Gastroesophageal sphincter (tissue), 4 donors: ENCODE measurements at regions not wholly inside any gene's neighbourhood (a gene's known extent, or its start where the extent isn't known, plus 50 kb on each side); places are given as distances from the start of the nearest gene placed in this dataset.
A peak's percentile ranks its signal among the peaks of the same experiment; 100 is the strongest.

Experiments used
- ATAC-seq: fragments of 150-250 bp; one replicate; pipeline ENCODE4 v1.9.1; 2016; ENCODE audit warnings: mild to moderate bottlenecking, moderate library complexity
- H3K27ac ChIP-seq, 4 donors: fragments of 200-600 bp; sonication (generic) in 3 of 4; 1 replicate in 3 of 4; 2 replicates in 1 of 4; pipeline ENCODE4 v1.5.1; 2016 to 2019
- H3K27me3 ChIP-seq: fragments of 200-600 bp; sonication (generic); one replicate; pipeline ENCODE4 v1.5.1; 2019
- H3K36me3 ChIP-seq, 2 donors: fragments of 200-600 bp; sonication (generic); one replicate each; pipeline ENCODE4 v1.5.1; 2019; ENCODE audit warnings: control low read depth in 1 of 2
- H3K4me1 ChIP-seq, 3 donors: fragments of 200-600 bp; sonication (generic); 1 replicate in 2 of 3; 2 replicates in 1 of 3; pipeline ENCODE4 v1.5.1; 2016 to 2019; ENCODE audit warnings: control low read depth in 2 of 3
- H3K4me3 ChIP-seq, 2 donors: fragments of 200-600 bp; sonication (generic); one replicate each; pipeline ENCODE4 v1.5.1; 2019; ENCODE audit warnings: mild to moderate bottlenecking in 1 of 2, moderate library complexity in 1 of 2
- H3K9me3 ChIP-seq, 3 donors: fragments of 200-600 bp; sonication (generic); one replicate each; pipeline ENCODE4 v1.5.1; 2017 to 2019; ENCODE audit warnings: control low read depth in 2 of 3
- EP300 ChIP-seq: sonication (generic); formaldehyde crosslinking; IDR thresholded peaks from one replicate; pipeline ENCODE4 v1.6.1; 2017; ENCODE audit warnings: antibody characterized with exemption, mild to moderate bottlenecking
- POLR2A ChIP-seq, 2 donors: fragments of 450-650 bp; IDR thresholded peaks; one replicate each; pipeline ENCODE4 v1.6.1; 2017; ENCODE audit warnings: antibody characterized with exemption in 2 of 2, mild to moderate bottlenecking in 2 of 2, moderate library complexity in 1 of 2
- POLR2AphosphoS5 ChIP-seq: sonication (generic); formaldehyde crosslinking; IDR thresholded peaks from one replicate; pipeline ENCODE4 v1.6.1; 2017; ENCODE audit warnings: antibody characterized with exemption
- WGBS, 2 donors: methylation state at CpG; one replicate each; pipeline ENCODE4 v1.1.5; 2018; ENCODE audit warnings: low coverage in 1 of 2; 5-methylcytosine and 5-hydroxymethylcytosine counted together
- TF ChIP-seq, protein P1 (sequence below), 4 experiments: fragments of 200-600 bp in 2 of 4; fragments of 450-650 bp in 2 of 4; sonication (generic) in 1 of 4; IDR thresholded peaks; one replicate each; pipeline ENCODE4 v1.5.1; 2017 to 2019; ENCODE audit warnings: antibody characterized with exemption in 4 of 4, mild to moderate bottlenecking in 2 of 4, moderate library complexity in 2 of 4

DNA sequence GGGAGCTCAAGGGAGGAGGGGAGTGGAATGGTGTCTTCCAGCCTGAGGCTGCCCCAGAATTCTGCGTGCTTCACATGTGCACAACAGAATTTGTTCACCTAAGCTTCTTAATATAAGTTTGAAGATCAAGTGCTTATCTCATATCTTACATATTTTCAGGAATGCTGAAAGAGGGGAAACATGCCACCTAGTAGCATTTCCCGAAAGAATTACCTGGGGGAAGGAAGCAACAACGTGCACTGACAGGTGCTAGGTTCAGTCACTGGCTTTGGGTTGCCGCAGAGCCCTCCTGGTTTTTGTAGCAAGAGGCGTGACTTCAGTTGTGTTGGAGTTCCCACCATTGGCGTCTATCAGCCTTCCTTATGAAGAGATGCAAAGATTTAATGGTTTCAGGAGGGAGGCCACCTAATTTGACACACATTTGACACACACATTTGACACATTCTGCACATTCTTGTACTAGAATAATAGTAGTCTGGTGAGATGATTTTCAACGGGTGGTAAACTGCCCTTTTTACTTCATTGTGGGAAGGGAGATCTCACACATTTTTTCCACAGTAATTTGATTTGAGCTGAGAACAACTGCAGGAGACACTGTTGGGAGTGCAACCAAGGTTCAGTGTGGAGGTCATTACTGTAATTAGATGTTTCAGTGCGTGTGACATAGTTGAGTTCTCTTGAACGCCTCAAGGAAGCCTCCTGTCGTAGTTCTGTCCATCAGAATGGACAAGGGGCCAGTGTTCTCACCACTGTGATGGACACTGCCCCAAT, 481.3 kb downstream of the CCDC171 start:
- Histone ChIP-seq H3K4me1 (peaks cover 0 to 3% (median 0%) of the 10 kb centered on the region in 3 donors), H3K27ac (no peak overlapping the region), H3K9me3 (no peaks in the 10 kb centered on the region), H3K36me3 (no peaks in the 10 kb centered on the region), H3K27me3 (no peaks in the 10 kb centered on the region), H3K4me3 (no peak overlapping the region)
- ATAC-seq, result no peak
- WGBS, 2 donors, result 90 to 92% methylated on average over 7 to 9 of the region's 10 CpGs
- TF ChIP-seq POLR2AphosphoS5, result no peak
- TF ChIP-seq, protein P1, sequence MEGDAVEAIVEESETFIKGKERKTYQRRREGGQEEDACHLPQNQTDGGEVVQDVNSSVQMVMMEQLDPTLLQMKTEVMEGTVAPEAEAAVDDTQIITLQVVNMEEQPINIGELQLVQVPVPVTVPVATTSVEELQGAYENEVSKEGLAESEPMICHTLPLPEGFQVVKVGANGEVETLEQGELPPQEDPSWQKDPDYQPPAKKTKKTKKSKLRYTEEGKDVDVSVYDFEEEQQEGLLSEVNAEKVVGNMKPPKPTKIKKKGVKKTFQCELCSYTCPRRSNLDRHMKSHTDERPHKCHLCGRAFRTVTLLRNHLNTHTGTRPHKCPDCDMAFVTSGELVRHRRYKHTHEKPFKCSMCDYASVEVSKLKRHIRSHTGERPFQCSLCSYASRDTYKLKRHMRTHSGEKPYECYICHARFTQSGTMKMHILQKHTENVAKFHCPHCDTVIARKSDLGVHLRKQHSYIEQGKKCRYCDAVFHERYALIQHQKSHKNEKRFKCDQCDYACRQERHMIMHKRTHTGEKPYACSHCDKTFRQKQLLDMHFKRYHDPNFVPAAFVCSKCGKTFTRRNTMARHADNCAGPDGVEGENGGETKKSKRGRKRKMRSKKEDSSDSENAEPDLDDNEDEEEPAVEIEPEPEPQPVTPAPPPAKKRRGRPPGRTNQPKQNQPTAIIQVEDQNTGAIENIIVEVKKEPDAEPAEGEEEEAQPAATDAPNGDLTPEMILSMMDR (IDR thresholded peaks at IDR 0.05), result no peak
- no peak for TF ChIP-seq EP300
- TF ChIP-seq POLR2A (IDR thresholded peaks at IDR 0.05), result no peak

DNA sequence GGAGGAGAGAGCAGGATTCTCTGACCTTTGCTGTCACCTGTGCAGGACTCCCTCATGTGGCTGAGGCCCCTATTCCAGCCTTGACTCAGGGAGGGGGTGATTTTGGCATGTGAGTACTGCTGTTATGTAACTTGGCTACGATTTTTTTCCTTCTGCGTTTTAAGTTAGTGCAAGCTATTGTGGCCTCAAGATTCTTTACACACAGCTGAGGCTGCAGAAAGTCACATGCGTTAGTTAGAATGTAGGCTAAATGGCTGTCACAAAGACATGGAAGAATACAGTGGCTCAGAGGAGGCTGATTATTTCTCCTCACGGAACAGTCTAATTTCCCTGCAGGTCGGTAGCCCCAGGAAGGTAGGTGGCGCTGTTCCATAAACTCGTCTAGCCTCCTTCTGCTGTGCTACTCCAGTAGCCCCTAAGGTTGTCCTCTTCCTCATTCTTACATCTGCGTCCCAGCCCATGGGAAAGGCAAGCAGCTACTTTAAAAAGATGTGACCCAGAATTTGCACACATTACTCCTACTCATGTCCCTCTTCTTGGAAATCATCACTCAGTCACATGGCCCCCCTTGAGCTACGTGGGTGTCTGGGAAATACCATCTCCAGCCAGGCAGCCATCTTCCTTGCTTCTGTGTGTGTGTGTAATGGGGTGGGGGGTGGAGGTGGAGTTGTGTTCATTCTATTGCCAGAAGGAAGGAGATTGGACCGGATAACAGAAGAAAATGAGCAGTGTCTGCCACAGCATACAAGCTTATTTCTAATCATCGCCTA, 486.6 kb downstream of the CCDC171 start:
- 16 to 51% methylated on average over 7 to 9 of the region's 11 CpGs for WGBS, 2 donors
- peaks cover 0 to 24% (median 0%) of the 10 kb centered on the region in 3 donors for H3K4me1 ChIP-seq

GRCh38 chr9:16039988-16040761, 487.3 kb downstream of the CCDC171 start:
- ATAC-seq, result no peak
- H3K9me3 ChIP-seq, result no peaks in the 10 kb centered on the region
- H3K4me1 ChIP-seq, result peaks cover 0 to 24% (median 0%) of the 10 kb centered on the region in 3 donors
- 33 to 39% methylated on average over 8 of the region's 10 CpGs for WGBS, 2 donors
- H3K27me3 ChIP-seq, result no peaks in the 10 kb centered on the region
- no peak overlapping the region for H3K4me3 ChIP-seq
- no peaks in the 10 kb centered on the region for H3K36me3 ChIP-seq
- peak overlapping the region in 1 of 4 donors; percentile 19 for H3K27ac ChIP-seq
- TF ChIP-seq EP300 (no peak), POLR2AphosphoS5 (no peak), POLR2A (IDR thresholded peaks at IDR 0.05) (no peak)
- TF ChIP-seq, protein P1 (IDR thresholded peaks at IDR 0.05), result no peak

More for the DNA sequence above, 486.6 kb downstream of the CCDC171 start:
- H3K36me3 ChIP-seq, result no peaks in the 10 kb centered on the region
- no peaks in the 10 kb centered on the region for H3K27me3 ChIP-seq
- TF ChIP-seq POLR2A (IDR thresholded peaks at IDR 0.05), result no peak
- TF ChIP-seq, protein P1 (IDR thresholded peaks at IDR 0.05), result peak in 1 of 4 experiments; percentile 41
- no peak for TF ChIP-seq POLR2AphosphoS5
- no peak for TF ChIP-seq EP300
- H3K4me3 ChIP-seq, result no peak overlapping the region
- H3K9me3 ChIP-seq, result no peaks in the 10 kb centered on the region
- peak; percentile 43 for ATAC-seq
- H3K27ac ChIP-seq, result no peak overlapping the region

- no peak for ATAC-seq
- Histone ChIP-seq H3K9me3 (no peaks in the 10 kb centered on the region), H3K27ac (no peak overlapping the region), H3K4me1 (peaks cover 0 to 23% (median 0%) of the 10 kb centered on the region in 3 donors), H3K4me3 (no peak overlapping the region), H3K27me3 (no peaks in the 10 kb centered on the region), H3K36me3 (no peaks in the 10 kb centered on the region)
- no peak for TF ChIP-seq EP300
- TF ChIP-seq POLR2A (IDR thresholded peaks at IDR 0.05), result no peak
- TF ChIP-seq POLR2AphosphoS5, result no peak
- TF ChIP-seq, protein P1 (IDR thresholded peaks at IDR 0.05), result no peak
- 33 to 56% methylated on average over 4 to 5 of the region's 5 CpGs for WGBS, 2 donors
Measured at GRCh38 chr9:16043756-16044578, 491.1 kb downstream of the CCDC171 start.
